ENCODE measurements at regions not wholly inside any gene's neighbourhood (a gene's known extent, or its start where the extent isn't known, plus 50 kb on each side); places are given as distances from the start of the nearest gene placed in this dataset.

GRCh38 chr5:61737301-61737963 lies 405.4 kb downstream of the ZSWIM6 start:
- no peak for DNase-seq (ENCODE audit: low read depth in 2 of 2)

GRCh38 chr5:61737964-61738340 lies 405.9 kb downstream of the ZSWIM6 start:
- DNase-seq (ENCODE audit: low read depth in 2 of 2) = no peak

- DNase-seq (ENCODE audit: low read depth in 2 of 2) = no peak
Observed at GRCh38 chr5:61738446-61738845, 406.4 kb downstream of the ZSWIM6 start.

- no peak for DNase-seq (ENCODE audit: low read depth in 2 of 2)
Observed at GRCh38 chr5:61744690-61745619, 412.9 kb downstream of the ZSWIM6 start.

- DNase-seq (ENCODE audit: low read depth in 2 of 2) = no peak
Observed at GRCh38 chr5:61746831-61747575, 414.9 kb downstream of the ZSWIM6 start.

- DNase-seq (ENCODE audit: low read depth in 2 of 2) = no peak
Observed at GRCh38 chr5:61748121-61748520, 416.1 kb downstream of the ZSWIM6 start.

GRCh38 chr5:61748651-61749050 lies 416.6 kb downstream of the ZSWIM6 start:
- no peak for DNase-seq (ENCODE audit: low read depth in 2 of 2)

- no peak for DNase-seq (ENCODE audit: low read depth in 2 of 2)
Observed at GRCh38 chr5:61752588-61752987, 420.5 kb downstream of the ZSWIM6 start.

GRCh38 chr5:61754792-61755191 lies 422.7 kb downstream of the ZSWIM6 start:
- DNase-seq (ENCODE audit: low read depth in 2 of 2) = no peak

- DNase-seq (ENCODE audit: low read depth in 2 of 2) = no peak
Observed at GRCh38 chr5:61755726-61756222, 423.7 kb downstream of the ZSWIM6 start.

GRCh38 chr5:61758711-61759110 lies 426.7 kb downstream of the ZSWIM6 start:
- DNase-seq (ENCODE audit: low read depth in 2 of 2) = no peak

- no peak for DNase-seq (ENCODE audit: low read depth in 2 of 2)
Observed at GRCh38 chr5:61765471-61765870, 433.4 kb downstream of the ZSWIM6 start.

GRCh38 chr5:61766141-61766540 lies 434.1 kb downstream of the ZSWIM6 start:
- DNase-seq (ENCODE audit: low read depth in 2 of 2) = no peak

- no peak for DNase-seq (ENCODE audit: low read depth in 2 of 2)
Observed at GRCh38 chr5:61767231-61768080, 435.4 kb downstream of the ZSWIM6 start.

GRCh38 chr5:61768692-61769281 lies 436.7 kb downstream of the ZSWIM6 start:
- no peak for DNase-seq (ENCODE audit: low read depth in 2 of 2)

GRCh38 chr5:61771062-61771461 lies 439.0 kb downstream of the ZSWIM6 start:
- no peak for DNase-seq (ENCODE audit: low read depth in 2 of 2)

- DNase-seq (ENCODE audit: low read depth in 2 of 2) = no peak
Observed at GRCh38 chr5:61771808-61772207, 439.8 kb downstream of the ZSWIM6 start.

GRCh38 chr5:61775901-61776300 lies 443.8 kb downstream of the ZSWIM6 start:
- DNase-seq (ENCODE audit: low read depth in 2 of 2) = no peak

GRCh38 chr5:61777292-61777691 lies 445.2 kb downstream of the ZSWIM6 start:
- no peak for DNase-seq (ENCODE audit: low read depth in 2 of 2)

GRCh38 chr5:61779743-61780142 lies 447.7 kb downstream of the ZSWIM6 start:
- no peak for DNase-seq (ENCODE audit: low read depth in 2 of 2)

- DNase-seq (ENCODE audit: low read depth in 2 of 2) = no peak
Observed at GRCh38 chr5:61783481-61783880, 451.4 kb downstream of the ZSWIM6 start.

Data from stimulated activated CD4-positive, alpha-beta T cell treated with anti-CD3 and anti-CD28 coated beads, Interleukin-12 subunit alpha, Interleukin-12 subunit beta, amount 100 ng/mL, for 24 hours (primary cell).